Esophagus muscularis mucosa (tissue), 4 donors: ENCODE measurements at regions not wholly inside any gene's neighbourhood (a gene's known extent, or its start where the extent isn't known, plus 50 kb on each side); places are given as distances from the start of the nearest gene placed in this dataset.

Experiments used
- DNase-seq: peaks from one replicate; pipeline ENCODE4 v3.0.0-alpha.2; 2017; ENCODE audit errors: extremely low spot score
- H3K27ac ChIP-seq, 4 donors: fragments of 200-600 bp; sonication (generic); replicated peaks in 1 of 4; 1 replicate in 3 of 4; 2 replicates in 1 of 4; pipeline ENCODE4 v1.5.1; 2016 to 2019; ENCODE audit warnings: mild to moderate bottlenecking in 1 of 4
- H3K27me3 ChIP-seq, 4 donors: fragments of 200-600 bp; sonication (generic); one replicate each; pipeline versions ENCODE4 v1.5.1 to v1.6.0; 2016 to 2019
- H3K36me3 ChIP-seq, 4 donors: fragments of 200-600 bp; sonication (generic); one replicate each; pipeline ENCODE4 v1.5.1; 2016 to 2019
- H3K4me1 ChIP-seq, 4 donors: fragments of 200-600 bp; sonication (generic); one replicate each; pipeline ENCODE4 v1.5.1; 2016 to 2019
- H3K4me3 ChIP-seq, 4 donors: fragments of 200-600 bp; sonication (generic); 1 replicate in 2 of 4; 2 replicates in 2 of 4; pipeline ENCODE4 v1.5.1; 2016 to 2019; ENCODE audit warnings: mild to moderate bottlenecking in 4 of 4, moderate library complexity in 1 of 4
- H3K9me3 ChIP-seq, 4 donors: fragments of 200-600 bp; sonication (generic); 1 replicate in 3 of 4; 2 replicates in 1 of 4; pipeline ENCODE4 v1.5.1; 2016 to 2019
- CTCF ChIP-seq, 3 experiments: fragments of 200-600 bp in 2 of 3; fragments of 450-650 bp in 1 of 3; sonication (generic) in 2 of 3; IDR thresholded peaks; one replicate each; pipeline ENCODE4 v1.5.1; 2017 to 2019; ENCODE audit warnings: antibody characterized with exemption in 3 of 3, mild to moderate bottlenecking in 2 of 3, moderate library complexity in 1 of 3
- EP300 ChIP-seq: sonication (generic); formaldehyde crosslinking; IDR thresholded peaks from one replicate; pipeline ENCODE4 v1.6.1; 2017; ENCODE audit warnings: antibody characterized with exemption
- POLR2A ChIP-seq: fragments of 450-650 bp; IDR thresholded peaks from one replicate; pipeline ENCODE4 v1.6.1; 2017; ENCODE audit warnings: antibody characterized with exemption, moderate library complexity, mild to moderate bottlenecking, low read depth
- POLR2AphosphoS5 ChIP-seq, 2 donors: sonication (generic); formaldehyde crosslinking; IDR thresholded peaks; one replicate each; pipeline ENCODE4 v1.6.1; 2017; ENCODE audit warnings: antibody characterized with exemption in 2 of 2
- WGBS: methylation state at CpG from one replicate; pipeline ENCODE4 v1.1.5; 2018; 5-methylcytosine and 5-hydroxymethylcytosine counted together
- intact Hi-C: fragments of 100-400 bp; cut with DNase I; formaldehyde crosslinking; loops from one replicate; pipeline ENCODE4 v1.15.1; 2023

- Histone ChIP-seq H3K27me3 (no peaks in the 10 kb centered on the region), H3K9me3 (no peaks in the 10 kb centered on the region), H3K36me3 (no peaks in the 10 kb centered on the region), H3K27ac (no peak overlapping the region), H3K4me1 (peaks cover 0 to 11% (median 0%) of the 10 kb centered on the region in 4 donors), H3K4me3 (peak overlapping the region; percentile 15 to 36 (median 22))
- intact Hi-C loops = no loop called here
- DNase-seq = no peak
- TF ChIP-seq EP300 (no peak), POLR2A (no peak)
- WGBS = 27% methylated on average over 9 of the region's 9 CpGs
These were observed 89.6 kb downstream of the ARF6 start for GRCh38 chr14:49982501-49982951.

GRCh38 chr14:49984424-49984823, 91.5 kb downstream of the ARF6 start:
- DNase-seq = no peak
- intact Hi-C loops = no loop called here

GRCh38 chr14:49986343-49987014, 93.6 kb downstream of the ARF6 start:
- H3K9me3 ChIP-seq = no peaks in the 10 kb centered on the region
- no peaks in the 10 kb centered on the region for H3K36me3 ChIP-seq
- peak overlapping the region in 1 of 4 donors; percentile 19 for H3K27ac ChIP-seq
- 81% methylated on average over 6 of the region's 6 CpGs for WGBS
- H3K27me3 ChIP-seq = no peaks in the 10 kb centered on the region
- H3K4me1 ChIP-seq = peaks cover 0 to 11% (median 0%) of the 10 kb centered on the region in 4 donors
- no peak for TF ChIP-seq EP300
- TF ChIP-seq POLR2AphosphoS5 (IDR thresholded peaks at IDR 0.05) = no peak
- TF ChIP-seq CTCF (IDR thresholded peaks at IDR 0.05) = no peak
- TF ChIP-seq POLR2A = no peak
- no peak overlapping the region for H3K4me3 ChIP-seq
- intact Hi-C loops = no loop called here
- no peak for DNase-seq

More at GRCh38 chr14:49984424-49984823, 91.5 kb downstream of the ARF6 start:
- Histone ChIP-seq H3K4me3 (no peak overlapping the region), H3K36me3 (no peaks in the 10 kb centered on the region), H3K4me1 (peaks cover 0 to 11% (median 0%) of the 10 kb centered on the region in 4 donors), H3K27me3 (no peaks in the 10 kb centered on the region), H3K9me3 (no peaks in the 10 kb centered on the region), H3K27ac (no peak overlapping the region)
- TF ChIP-seq POLR2A = no peak
- TF ChIP-seq POLR2AphosphoS5 (IDR thresholded peaks at IDR 0.05) = no peak
- no peak for TF ChIP-seq CTCF (IDR thresholded peaks at IDR 0.05)
- no peak for TF ChIP-seq EP300
- WGBS = 93% methylated on average over 2 of the region's 2 CpGs

- Histone ChIP-seq H3K36me3 (no peaks in the 10 kb centered on the region), H3K9me3 (no peaks in the 10 kb centered on the region), H3K4me3 (no peak overlapping the region), H3K4me1 (peaks cover 0 to 7% (median 0%) of the 10 kb centered on the region in 4 donors), H3K27ac (no peak overlapping the region), H3K27me3 (no peaks in the 10 kb centered on the region)
- intact Hi-C loops = no loop called here
- TF ChIP-seq EP300 (no peak), CTCF (IDR thresholded peaks at IDR 0.05) (no peak), POLR2AphosphoS5 (IDR thresholded peaks at IDR 0.05) (no peak), POLR2A (no peak)
- 91% methylated on average over 7 of the region's 9 CpGs for WGBS
- DNase-seq = no peak
These were observed 95.5 kb downstream of the ARF6 start for GRCh38 chr14:49988080-49988990.

GRCh38 chr14:49989966-49990365, 97.1 kb downstream of the ARF6 start:
- Histone ChIP-seq H3K9me3 (no peaks in the 10 kb centered on the region), H3K27me3 (no peaks in the 10 kb centered on the region), H3K36me3 (no peaks in the 10 kb centered on the region), H3K4me1 (peaks cover 0 to 7% (median 0%) of the 10 kb centered on the region in 4 donors), H3K4me3 (no peak overlapping the region), H3K27ac (no peak overlapping the region)
- 94% methylated on average over 2 of the region's 2 CpGs for WGBS
- TF ChIP-seq POLR2A (no peak), CTCF (IDR thresholded peaks at IDR 0.05) (no peak), POLR2AphosphoS5 (IDR thresholded peaks at IDR 0.05) (no peak), EP300 (no peak)
- DNase-seq = no peak
- intact Hi-C loops = no loop called here
